PC-3 (cell line): ENCODE measurements at regions not wholly inside any gene's neighbourhood (a gene's known extent, or its start where the extent isn't known, plus 50 kb on each side); places are given as distances from the start of the nearest gene placed in this dataset.

Source experiments
- CTCF ChIP-seq: fragments of 300-600 bp; sonication (generic); conservative IDR thresholded peaks from 2 replicates; pipeline ENCODE4 v1.5.1; 2017; ENCODE audit warnings: antibody characterized with exemption, low read depth, mild to moderate bottlenecking, low read length
- EZH2 ChIP-seq: fragments of 300-600 bp; sonication (generic); IDR thresholded peaks from one replicate; pipeline ENCODE4 v1.6.1; 2017; ENCODE audit warnings: antibody characterized with exemption, mild to moderate bottlenecking, low read length; ENCODE audit not compliant: unreplicated experiment

- no peak for TF ChIP-seq CTCF
- no peak for TF ChIP-seq EZH2
These were observed 242.3 kb upstream of the COPS8 start for GRCh38 chr2:236843161-236843968.
